Keratinocyte (primary cell): ENCODE measurements at regions not wholly inside any gene's neighbourhood (a gene's known extent, or its start where the extent isn't known, plus 50 kb on each side); places are given as distances from the start of the nearest gene placed in this dataset.

Source experiments
- DNase-seq: peaks from one replicate; pipeline ENCODE4 v3.0.0-alpha.2; 2011; ENCODE audit warnings: low read depth, missing footprints, low spot score
- FAIRE-seq: peaks from 2 replicates; lab custom pipeline; 2011; peaks lifted over from hg19 to GRCh38; lab: Jason Lieb, UNC
- H2AFZ ChIP-seq: 2 replicates; pipeline ENCODE4 v1.6.0; 2012; ENCODE audit warnings: low read length, control low read depth, inconsistent platforms; ENCODE audit not compliant: control insufficient read depth
- H3K27ac ChIP-seq: 2 replicates; pipeline ENCODE4 v1.5.1; 2011; ENCODE audit warnings: low read length; ENCODE audit not compliant: control insufficient read depth, insufficient read depth
- H3K27me3 ChIP-seq: 3 replicates; pipeline ENCODE4 v1.6.0; 2011; ENCODE audit warnings: low read length; ENCODE audit not compliant: control insufficient read depth, insufficient read depth; ENCODE audit errors: extremely low read depth
- H3K36me3 ChIP-seq, 2 experiments: 2 replicates in 1 of 2; 3 replicates in 1 of 2; pipeline ENCODE4 v1.5.1; 2011; ENCODE audit warnings: low read length in 2 of 2, mild to moderate bottlenecking in 1 of 2; ENCODE audit not compliant: control insufficient read depth in 2 of 2, insufficient read depth in 2 of 2; ENCODE audit errors: extremely low read depth in 1 of 2
- H3K4me1 ChIP-seq: 3 replicates; pipeline ENCODE4 v1.5.1; 2011; ENCODE audit warnings: low read length; ENCODE audit not compliant: control insufficient read depth, insufficient read depth; ENCODE audit errors: extremely low read depth
- H3K4me2 ChIP-seq: 3 replicates; pipeline ENCODE4 v1.6.0; 2011; ENCODE audit warnings: low read depth, low read length; ENCODE audit not compliant: control insufficient read depth, insufficient read depth; ENCODE audit errors: extremely low read depth
- H3K4me3 ChIP-seq, 3 experiments: fragments of 200-600 bp in 1 of 3; sonication (generic) in 1 of 3; 2 replicates in 2 of 3; 3 replicates in 1 of 3; pipeline ENCODE4 v1.5.1; 2011 to 2016; ENCODE audit warnings: low read length in 3 of 3, mild to moderate bottlenecking in 3 of 3, control low read depth in 2 of 3, inconsistent platforms in 1 of 3, low read depth in 1 of 3, mixed read lengths in 1 of 3, mixed run types in 1 of 3, moderate library complexity in 1 of 3; ENCODE audit not compliant: control insufficient read depth in 2 of 3, insufficient read depth in 2 of 3; ENCODE audit errors: extremely low read depth in 1 of 3
- H3K79me2 ChIP-seq: 2 replicates; pipeline ENCODE4 v1.6.0; 2012; ENCODE audit warnings: low read length; ENCODE audit not compliant: control insufficient read depth, insufficient read depth
- H3K9ac ChIP-seq: 3 replicates; pipeline ENCODE4 v1.6.0; 2011; ENCODE audit warnings: low read length; ENCODE audit not compliant: control insufficient read depth, insufficient read depth; ENCODE audit errors: extremely low read depth
- H3K9me1 ChIP-seq: 3 replicates; pipeline ENCODE4 v1.6.0; 2011; ENCODE audit warnings: low read length; ENCODE audit not compliant: control insufficient read depth, insufficient read depth; ENCODE audit errors: extremely low read depth
- H3K9me3 ChIP-seq: 2 replicates; pipeline ENCODE4 v1.5.1; 2012; ENCODE audit warnings: low read depth, low read length; ENCODE audit not compliant: control insufficient read depth
- H4K20me1 ChIP-seq: 3 replicates; pipeline ENCODE4 v1.6.0; 2011; ENCODE audit warnings: low read length; ENCODE audit not compliant: control insufficient read depth, insufficient read depth; ENCODE audit errors: extremely low read depth
- EZH2 ChIP-seq: IDR thresholded peaks from one replicate; pipeline ENCODE4 v1.6.1; 2012; ENCODE audit warnings: inconsistent platforms, mild to moderate bottlenecking, low read length, moderate library complexity
- dilution Hi-C: fragments of 300-500 bp; cut with MboI; formaldehyde crosslinking; loops from one replicate; pipeline ENCODE4 v1.7.0; 2020; ENCODE audit warnings: low sequenced_read_pairs; ENCODE audit not compliant: extremely low pct_ligation_motif_present
- TF ChIP-seq, protein P1 (sequence below), 3 experiments: IDR thresholded peaks in 1 of 3; conservative IDR thresholded peaks in 1 of 3; optimal IDR thresholded peaks in 1 of 3; 2 replicates in 2 of 3; 3 replicates in 1 of 3; pipeline versions ENCODE3 to v1.5.1; 2011; ENCODE audit warnings: low read length in 3 of 3, mild to moderate bottlenecking in 3 of 3, moderate library complexity in 2 of 3, control low read depth in 1 of 3, inconsistent platforms in 1 of 3; ENCODE audit not compliant: insufficient read depth in 2 of 3; ENCODE audit errors: extremely low read depth in 1 of 3

DNA sequence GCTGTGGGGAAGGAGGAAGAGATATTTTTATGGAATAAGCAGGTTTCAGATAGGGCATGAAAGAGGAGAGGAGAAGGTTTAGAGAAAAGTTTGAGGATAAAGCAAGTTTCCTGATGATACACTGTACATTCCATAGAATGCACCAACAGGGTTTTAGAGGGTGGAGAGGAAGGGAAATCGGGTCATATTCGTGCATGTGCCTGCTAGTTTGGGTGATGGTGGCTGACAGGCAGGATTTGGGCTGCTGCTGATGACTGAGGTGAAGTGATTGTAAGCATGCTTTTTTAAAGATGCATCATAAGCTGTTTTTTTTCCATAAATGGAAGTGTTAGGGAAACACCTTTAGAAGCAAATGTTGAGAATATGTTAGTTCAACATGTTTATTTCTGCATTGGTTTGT, 68.8 kb downstream of the PMAIP1 start:
- H3K27ac ChIP-seq = no peak overlapping the region
- H2AFZ ChIP-seq = no peak overlapping the region
- no peak overlapping the region for H3K9ac ChIP-seq
- H3K4me3 ChIP-seq = no peak overlapping the region
- DNase-seq (no peak), FAIRE-seq (peak; percentile 64)
- TF ChIP-seq EZH2 = no peak
- TF ChIP-seq, protein P1, sequence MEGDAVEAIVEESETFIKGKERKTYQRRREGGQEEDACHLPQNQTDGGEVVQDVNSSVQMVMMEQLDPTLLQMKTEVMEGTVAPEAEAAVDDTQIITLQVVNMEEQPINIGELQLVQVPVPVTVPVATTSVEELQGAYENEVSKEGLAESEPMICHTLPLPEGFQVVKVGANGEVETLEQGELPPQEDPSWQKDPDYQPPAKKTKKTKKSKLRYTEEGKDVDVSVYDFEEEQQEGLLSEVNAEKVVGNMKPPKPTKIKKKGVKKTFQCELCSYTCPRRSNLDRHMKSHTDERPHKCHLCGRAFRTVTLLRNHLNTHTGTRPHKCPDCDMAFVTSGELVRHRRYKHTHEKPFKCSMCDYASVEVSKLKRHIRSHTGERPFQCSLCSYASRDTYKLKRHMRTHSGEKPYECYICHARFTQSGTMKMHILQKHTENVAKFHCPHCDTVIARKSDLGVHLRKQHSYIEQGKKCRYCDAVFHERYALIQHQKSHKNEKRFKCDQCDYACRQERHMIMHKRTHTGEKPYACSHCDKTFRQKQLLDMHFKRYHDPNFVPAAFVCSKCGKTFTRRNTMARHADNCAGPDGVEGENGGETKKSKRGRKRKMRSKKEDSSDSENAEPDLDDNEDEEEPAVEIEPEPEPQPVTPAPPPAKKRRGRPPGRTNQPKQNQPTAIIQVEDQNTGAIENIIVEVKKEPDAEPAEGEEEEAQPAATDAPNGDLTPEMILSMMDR (optimal IDR thresholded peaks at IDR 0.05 in 1 of 3, IDR thresholded peaks at IDR 0.05 in 1 of 3, conservative IDR thresholded peaks at IDR 0.05 in 1 of 3; ENCODE audit: extremely low read depth in 1 of 3, insufficient read depth in 2 of 3, low read length in 3 of 3) = no peak
- H3K36me3 ChIP-seq = no peaks in the 10 kb centered on the region
- peak overlapping the region; percentile 1 for H3K4me2 ChIP-seq
- dilution Hi-C loops = no loop called here
- H3K9me1 ChIP-seq = no peaks in the 10 kb centered on the region
- H3K27me3 ChIP-seq = no peaks in the 10 kb centered on the region
- H3K4me1 ChIP-seq = peaks cover 24% of the 10 kb centered on the region
- H4K20me1 ChIP-seq = no peaks in the 10 kb centered on the region
- no peaks in the 10 kb centered on the region for H3K79me2 ChIP-seq
- H3K9me3 ChIP-seq = no peaks in the 10 kb centered on the region

DNA sequence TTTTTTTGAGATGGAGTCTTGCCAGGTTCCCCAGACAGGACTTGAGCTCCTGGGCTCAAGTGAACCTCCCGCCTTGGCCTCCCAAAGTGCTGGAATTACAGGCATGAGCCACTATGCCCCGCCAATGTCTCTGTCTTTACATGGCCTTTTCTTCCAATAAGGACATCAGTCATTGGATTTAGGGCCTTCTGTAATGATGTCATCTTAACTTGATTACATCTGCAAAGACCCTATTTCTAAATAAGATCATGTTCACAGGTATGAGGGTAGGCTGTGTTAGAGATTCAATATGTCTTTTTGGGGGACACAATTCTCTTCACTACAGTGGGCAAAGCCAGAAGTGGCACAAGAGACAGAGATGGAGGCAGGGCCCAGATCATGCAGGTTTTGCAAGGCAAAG, 68.1 kb downstream of the PMAIP1 start:
- Histone ChIP-seq H3K27me3 (no peaks in the 10 kb centered on the region), H2AFZ (no peak overlapping the region), H3K9me1 (no peaks in the 10 kb centered on the region), H3K9ac (no peak overlapping the region), H3K27ac (no peak overlapping the region), H3K4me2 (no peak overlapping the region), H3K79me2 (no peaks in the 10 kb centered on the region), H4K20me1 (no peaks in the 10 kb centered on the region), H3K4me3 (no peak overlapping the region), H3K4me1 (peaks cover 24% of the 10 kb centered on the region), H3K9me3 (no peaks in the 10 kb centered on the region), H3K36me3 (no peaks in the 10 kb centered on the region)
- dilution Hi-C loops = no loop called here
- TF ChIP-seq EZH2 = no peak
- TF ChIP-seq, protein P1 (optimal IDR thresholded peaks at IDR 0.05 in 1 of 3, IDR thresholded peaks at IDR 0.05 in 1 of 3, conservative IDR thresholded peaks at IDR 0.05 in 1 of 3; ENCODE audit: extremely low read depth in 1 of 3, insufficient read depth in 2 of 3, low read length in 3 of 3) = no peak
- no peak for DNase-seq
- FAIRE-seq = no peak
